Bronchial epithelial cell (primary cell): ENCODE measurements at regions not wholly inside any gene's neighbourhood (a gene's known extent, or its start where the extent isn't known, plus 50 kb on each side); places are given as distances from the start of the nearest gene placed in this dataset.
"Not testable (repeated sequence)": the region's sequence is repeated elsewhere in the genome, so short reads cannot be mapped to it uniquely, and the experiment has no call there.

Experiments used
- DNase-seq: peaks from one replicate; pipeline ENCODE4 v3.0.0-alpha.2; 2010; ENCODE audit warnings: low read depth
- FAIRE-seq: peaks from 2 replicates; lab custom pipeline; 2011; peaks lifted over from hg19 to GRCh38; lab: Jason Lieb, UNC
- H3K27me3 ChIP-seq: 2 replicates; pipeline ENCODE4 v1.5.1; 2011; ENCODE audit warnings: low read length; ENCODE audit not compliant: control insufficient read depth, insufficient read depth
- H3K36me3 ChIP-seq: 2 replicates; pipeline ENCODE4 v1.5.1; 2011; ENCODE audit warnings: low read length; ENCODE audit not compliant: control insufficient read depth, insufficient read depth
- H3K4me3 ChIP-seq: 2 replicates; pipeline ENCODE4 v1.5.1; 2011; ENCODE audit warnings: mild to moderate bottlenecking, low read depth, low read length, control low read depth
- CTCF ChIP-seq: IDR thresholded peaks from 2 replicates; pipeline ENCODE4 v1.5.1; 2011; ENCODE audit warnings: mild to moderate bottlenecking, moderate library complexity, low read length, control low read depth, inconsistent platforms; ENCODE audit not compliant: insufficient read depth, severe bottlenecking

- H3K4me3 ChIP-seq = no peak overlapping the region
- FAIRE-seq (no peak), DNase-seq (no peak)
- no peak for TF ChIP-seq CTCF
- no peaks in the 10 kb centered on the region for H3K36me3 ChIP-seq
- H3K27me3 ChIP-seq = no peaks in the 10 kb centered on the region
Measured at GRCh38 chr5:17952231-17952630, 318.0 kb downstream of the TAF11L14 start.

GRCh38 chr5:17964067-17964466, 329.8 kb downstream of the TAF11L14 start:
- DNase-seq (peak; percentile 7), FAIRE-seq (no peak)
- no peak for TF ChIP-seq CTCF
- H3K36me3 ChIP-seq = no peaks in the 10 kb centered on the region
- H3K4me3 ChIP-seq = no peak overlapping the region
- H3K27me3 ChIP-seq = no peaks in the 10 kb centered on the region

GRCh38 chr5:17966640-17967402, 332.6 kb downstream of the TAF11L14 start:
- Histone ChIP-seq H3K27me3 (no peaks in the 10 kb centered on the region), H3K4me3 (no peak overlapping the region), H3K36me3 (no peaks in the 10 kb centered on the region)
- no peak for FAIRE-seq
- peak; percentile 85 for DNase-seq
- no peak for TF ChIP-seq CTCF

- Histone ChIP-seq H3K36me3 (no peaks in the 10 kb centered on the region), H3K4me3 (no peak overlapping the region), H3K27me3 (no peaks in the 10 kb centered on the region)
- TF ChIP-seq CTCF = no peak
- no peak for FAIRE-seq
- DNase-seq = no peak
Measured at GRCh38 chr5:17976404-17976803, 342.1 kb downstream of the TAF11L14 start.

GRCh38 chr5:17978954-17979353, 344.7 kb downstream of the TAF11L14 start:
- TF ChIP-seq CTCF = no peak
- DNase-seq (no peak), FAIRE-seq (no peak)
- Histone ChIP-seq H3K27me3 (no peaks in the 10 kb centered on the region), H3K36me3 (no peaks in the 10 kb centered on the region), H3K4me3 (no peak overlapping the region)

- H3K36me3 ChIP-seq, H3K27me3 ChIP-seq, DNase-seq, FAIRE-seq, H3K4me3 ChIP-seq: not testable (repeated sequence)
Measured at GRCh38 chr5:17982626-17983025, 348.4 kb downstream of the TAF11L14 start.
